ENCODE measurements at regions not wholly inside any gene's neighbourhood (a gene's known extent, or its start where the extent isn't known, plus 50 kb on each side); places are given as distances from the start of the nearest gene placed in this dataset.

DNA sequence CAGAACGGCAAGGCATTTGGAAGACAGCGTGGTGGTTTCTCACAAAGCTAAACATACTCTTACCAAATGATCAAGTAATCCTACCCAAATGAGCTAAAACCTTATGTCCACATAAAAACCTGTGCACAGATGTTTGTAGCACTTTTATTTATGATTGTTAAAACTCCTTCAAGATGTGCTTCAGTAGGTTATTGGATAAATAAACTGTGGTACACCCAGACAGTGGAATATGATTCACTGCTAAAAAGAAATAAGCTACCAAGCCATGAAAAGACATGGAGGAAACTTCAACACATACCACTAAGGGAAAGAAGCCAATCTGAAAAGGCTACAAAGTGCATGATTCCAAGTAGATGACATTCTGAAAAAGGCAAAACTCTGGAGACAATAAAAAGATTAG is 94.2 kb downstream of the FOXD1 start:
- ATAC-seq (ENCODE audit: low read depth) = peak; percentile 64
- no peak overlapping the region for H2BK5ac ChIP-seq (ENCODE audit: low read depth, low read length, poor library complexity, severe bottlenecking)
- H4K5ac ChIP-seq (ENCODE audit: low read depth, low read length) = no peak overlapping the region
- TF ChIP-seq SMC3 (IDR thresholded peaks at IDR 0.05; ENCODE audit: low read depth, low read length) (no peak), BHLHE40 (IDR thresholded peaks at IDR 0.05; ENCODE audit: low read depth, low read length) (no peak), CHD1 (IDR thresholded peaks at IDR 0.05; ENCODE audit: low read depth, low read length) (no peak), MAZ (IDR thresholded peaks at IDR 0.05; ENCODE audit: borderline replicate concordance, low read depth, low read length) (no peak), FOS (IDR thresholded peaks at IDR 0.05; ENCODE audit: low read depth, low read length) (no peak), NFE2L2 (IDR thresholded peaks at IDR 0.05; ENCODE audit: low read depth, low read length) (no peak), POLR2A (IDR thresholded peaks at IDR 0.05; ENCODE audit: low read depth, low read length) (no peak), MAFK (IDR thresholded peaks at IDR 0.05; ENCODE audit: low read depth, low read length) (no peak), RAD21 (IDR thresholded peaks at IDR 0.05; ENCODE audit: low read length) (no peak), MXI1 (IDR thresholded peaks at IDR 0.05; ENCODE audit: borderline replicate concordance, low read depth, low read length) (no peak), RFX5 (IDR thresholded peaks at IDR 0.05; ENCODE audit: low read depth, low read length) (no peak), RCOR1 (IDR thresholded peaks at IDR 0.05; ENCODE audit: insufficient replicate concordance, low read length) (no peak), CEBPB (IDR thresholded peaks at IDR 0.05; ENCODE audit: low read depth, low read length) (no peak)
- TF ChIP-seq, protein P1, sequence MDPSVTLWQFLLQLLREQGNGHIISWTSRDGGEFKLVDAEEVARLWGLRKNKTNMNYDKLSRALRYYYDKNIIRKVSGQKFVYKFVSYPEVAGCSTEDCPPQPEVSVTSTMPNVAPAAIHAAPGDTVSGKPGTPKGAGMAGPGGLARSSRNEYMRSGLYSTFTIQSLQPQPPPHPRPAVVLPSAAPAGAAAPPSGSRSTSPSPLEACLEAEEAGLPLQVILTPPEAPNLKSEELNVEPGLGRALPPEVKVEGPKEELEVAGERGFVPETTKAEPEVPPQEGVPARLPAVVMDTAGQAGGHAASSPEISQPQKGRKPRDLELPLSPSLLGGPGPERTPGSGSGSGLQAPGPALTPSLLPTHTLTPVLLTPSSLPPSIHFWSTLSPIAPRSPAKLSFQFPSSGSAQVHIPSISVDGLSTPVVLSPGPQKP (IDR thresholded peaks at IDR 0.05; ENCODE audit: borderline replicate concordance, low read depth, low read length) = no peak
- TF ChIP-seq, protein P2, sequence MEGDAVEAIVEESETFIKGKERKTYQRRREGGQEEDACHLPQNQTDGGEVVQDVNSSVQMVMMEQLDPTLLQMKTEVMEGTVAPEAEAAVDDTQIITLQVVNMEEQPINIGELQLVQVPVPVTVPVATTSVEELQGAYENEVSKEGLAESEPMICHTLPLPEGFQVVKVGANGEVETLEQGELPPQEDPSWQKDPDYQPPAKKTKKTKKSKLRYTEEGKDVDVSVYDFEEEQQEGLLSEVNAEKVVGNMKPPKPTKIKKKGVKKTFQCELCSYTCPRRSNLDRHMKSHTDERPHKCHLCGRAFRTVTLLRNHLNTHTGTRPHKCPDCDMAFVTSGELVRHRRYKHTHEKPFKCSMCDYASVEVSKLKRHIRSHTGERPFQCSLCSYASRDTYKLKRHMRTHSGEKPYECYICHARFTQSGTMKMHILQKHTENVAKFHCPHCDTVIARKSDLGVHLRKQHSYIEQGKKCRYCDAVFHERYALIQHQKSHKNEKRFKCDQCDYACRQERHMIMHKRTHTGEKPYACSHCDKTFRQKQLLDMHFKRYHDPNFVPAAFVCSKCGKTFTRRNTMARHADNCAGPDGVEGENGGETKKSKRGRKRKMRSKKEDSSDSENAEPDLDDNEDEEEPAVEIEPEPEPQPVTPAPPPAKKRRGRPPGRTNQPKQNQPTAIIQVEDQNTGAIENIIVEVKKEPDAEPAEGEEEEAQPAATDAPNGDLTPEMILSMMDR (conservative IDR thresholded peaks at IDR 0.05; ENCODE audit: low read depth, low read length) = no peak
- TF ChIP-seq, protein P3, sequence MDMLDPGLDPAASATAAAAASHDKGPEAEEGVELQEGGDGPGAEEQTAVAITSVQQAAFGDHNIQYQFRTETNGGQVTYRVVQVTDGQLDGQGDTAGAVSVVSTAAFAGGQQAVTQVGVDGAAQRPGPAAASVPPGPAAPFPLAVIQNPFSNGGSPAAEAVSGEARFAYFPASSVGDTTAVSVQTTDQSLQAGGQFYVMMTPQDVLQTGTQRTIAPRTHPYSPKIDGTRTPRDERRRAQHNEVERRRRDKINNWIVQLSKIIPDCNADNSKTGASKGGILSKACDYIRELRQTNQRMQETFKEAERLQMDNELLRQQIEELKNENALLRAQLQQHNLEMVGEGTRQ (IDR thresholded peaks at IDR 0.05; ENCODE audit: low read depth, low read length) = no peak
- H2AK9ac ChIP-seq (replicated peaks; ENCODE audit: low read depth, low read length, poor library complexity) = no peak overlapping the region
- peak overlapping the region; percentile 7; the same call in 1 of the 2 replicates for H3K4me2 ChIP-seq (ENCODE audit: low read depth, low read length)
- ChIA-PET CTCF (interaction anchor here (0.6 to 1.7 kb wide), 2 partner anchors 10 to 94 kb away, joined by 3 to 4 read pairs; partner anchors contain the start of gene FOXD1), POLR2A (ENCODE audit: unreplicated experiment) (no interaction called here)
- no peak overlapping the region for H4K8ac ChIP-seq (ENCODE audit: low read depth in 2 of 2, low read length in 2 of 2)
- peaks cover 2% of the 10 kb centered on the region; the same call in 1 of the 2 replicates for H3K4me1 ChIP-seq (ENCODE audit: control insufficient read depth, insufficient read depth, low read length)
- H3K9me1 ChIP-seq (ENCODE audit: insufficient read depth, low read length) = no peaks in the 10 kb centered on the region
- H2BK15ac ChIP-seq (ENCODE audit: low read depth, low read length) = no peak overlapping the region
- H3K23ac ChIP-seq (ENCODE audit: low read depth, low read length) = 0 out of 2 replicates have a peak overlapping the region, but pooled peaks have one; percentile 4
- no peak overlapping the region for H3K9ac ChIP-seq (ENCODE audit: low read depth, low read length)
- H2BK20ac ChIP-seq (ENCODE audit: low read depth, low read length) = no peak overlapping the region
- no peak overlapping the region for H3K27ac ChIP-seq (ENCODE audit: insufficient read depth, low read length)
- 0 out of 2 replicates have a peak, but pooled peaks cover 3% of the 10 kb centered on the region for H3K27me3 ChIP-seq (ENCODE audit: control insufficient read depth, insufficient read depth, low read length)
- no TSS peak for BruUV-seq (replicated peaks)
- intact Hi-C loops (cut with micrococcal nuclease) = no loop called here
- no peaks in the 10 kb centered on the region for H3K79me1 ChIP-seq (ENCODE audit: low read depth in 1 of 2, low read length in 2 of 2)
- H3K4ac ChIP-seq (ENCODE audit: low read depth, low read length) = no peak overlapping the region
- no peak overlapping the region for H2AK5ac ChIP-seq (ENCODE audit: low read depth, low read length)
- H3K4me3 ChIP-seq (ENCODE audit: insufficient read depth, low read depth, low read length) = no peak overlapping the region
- no peak overlapping the region; the same call in 1 of the 2 replicates for H3K14ac ChIP-seq (replicated peaks; ENCODE audit: low read depth, low read length)
- 0 out of 2 replicates have a peak, but pooled peaks cover 1% of the 10 kb centered on the region for H3K9me3 ChIP-seq (ENCODE audit: control insufficient read depth, insufficient read depth, low read length)
- dilution Hi-C loops (cut with HindIII; ENCODE audit: low sequenced_read_pairs, unreplicated experiment) = no loop called here
- WGBS, 2 experiments (ENCODE audit: extremely low coverage in 2 of 2, insufficient read length in 1 of 2) = no CpG with 5 or more reads among the region's 2 CpGs
- H4K20me1 ChIP-seq (ENCODE audit: insufficient read depth, low read length) = no peaks in the 10 kb centered on the region
- no peak overlapping the region for H4K91ac ChIP-seq (ENCODE audit: insufficient read depth, low read depth, low read length)
- H2AFZ ChIP-seq (replicated peaks; ENCODE audit: low read length, poor library complexity) = no peak overlapping the region
- H2BK120ac ChIP-seq (ENCODE audit: low read depth, low read length) = no peak overlapping the region
- in situ Hi-C loops (cut with MboI; ENCODE audit: low sequenced_read_pairs) = no loop called here
- H3K36me3 ChIP-seq (ENCODE audit: control insufficient read depth, insufficient read depth, low read length) = no peaks in the 10 kb centered on the region
- no peak overlapping the region for H3K56ac ChIP-seq (ENCODE audit: extremely low read depth, insufficient read depth, low read length)
- no peak overlapping the region for H3K18ac ChIP-seq (ENCODE audit: low read depth, low read length)
- peak; percentile 67 for DNase-seq

All from IMR-90 (cell line).